ENCODE measurements at regions not wholly inside any gene's neighbourhood (a gene's known extent, or its start where the extent isn't known, plus 50 kb on each side); places are given as distances from the start of the nearest gene placed in this dataset.

DNA sequence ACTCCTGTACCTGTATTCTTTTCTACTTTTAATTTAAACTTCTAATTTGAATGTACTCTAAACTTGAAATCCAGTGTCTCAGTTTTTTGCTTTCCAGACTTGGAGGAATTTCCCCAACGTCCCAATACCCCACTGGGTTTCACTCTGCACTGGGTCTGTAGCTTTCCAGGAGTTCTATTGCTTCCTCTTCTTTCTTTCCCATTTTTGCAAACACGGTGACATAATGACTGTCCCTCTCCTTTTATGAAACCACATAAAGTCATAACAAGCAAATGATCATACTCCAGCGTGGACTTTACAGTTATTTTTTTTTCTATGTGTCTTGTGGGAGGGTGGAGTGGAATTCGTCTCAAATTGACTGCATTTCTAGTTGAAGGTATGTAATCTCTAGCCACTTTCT, 97.1 kb downstream of the FASLG start:
- no peak for TF ChIP-seq POLR2AphosphoS5 (IDR thresholded peaks at IDR 0.05; ENCODE audit: low read depth, low read length)
- no peak for TF ChIP-seq TAF1 (IDR thresholded peaks at IDR 0.05; ENCODE audit: low read depth, low read length)
- TF ChIP-seq PAX5 (IDR thresholded peaks at IDR 0.05; ENCODE audit: insufficient read depth, low read length, severe bottlenecking) = no peak
